ENCODE measurements at regions not wholly inside any gene's neighbourhood (a gene's known extent, or its start where the extent isn't known, plus 50 kb on each side); places are given as distances from the start of the nearest gene placed in this dataset.
"Not testable (repeated sequence)": the region's sequence is repeated elsewhere in the genome, so short reads cannot be mapped to it uniquely, and the experiment has no call there.

- DNase-seq: no peak
Measured at GRCh38 chr16:76988526-76988925, 202.5 kb upstream of the MON1B start.

- no peak for DNase-seq
Measured at GRCh38 chr16:77002644-77003043, 188.3 kb upstream of the MON1B start.

GRCh38 chr16:77009453-77009852, 181.5 kb upstream of the MON1B start:
- DNase-seq: no peak

DNA sequence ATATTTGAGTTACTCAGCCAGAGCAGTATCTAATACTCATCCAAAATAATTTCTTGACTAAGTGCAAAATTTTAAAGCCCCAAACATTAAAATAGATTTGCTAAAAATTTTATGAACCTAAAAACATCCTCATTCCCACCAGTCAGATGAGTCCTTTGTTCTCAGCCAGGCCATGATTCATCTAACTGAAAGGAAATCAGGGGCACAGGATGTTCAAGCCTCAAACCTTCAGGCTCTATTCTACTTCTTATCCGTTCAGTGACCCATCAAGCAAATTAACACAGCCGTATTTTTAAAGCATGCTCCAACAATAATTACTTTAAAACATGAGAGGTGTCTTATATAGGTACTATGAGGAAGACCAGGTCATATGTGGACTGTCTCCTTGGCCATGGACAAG, 176.5 kb upstream of the MON1B start:
- no peak for DNase-seq

GRCh38 chr16:77030600-77030999, 160.4 kb upstream of the MON1B start:
- DNase-seq: no peak

- no peak for DNase-seq
Measured at GRCh38 chr16:77033516-77033915, 157.5 kb upstream of the MON1B start.

DNA sequence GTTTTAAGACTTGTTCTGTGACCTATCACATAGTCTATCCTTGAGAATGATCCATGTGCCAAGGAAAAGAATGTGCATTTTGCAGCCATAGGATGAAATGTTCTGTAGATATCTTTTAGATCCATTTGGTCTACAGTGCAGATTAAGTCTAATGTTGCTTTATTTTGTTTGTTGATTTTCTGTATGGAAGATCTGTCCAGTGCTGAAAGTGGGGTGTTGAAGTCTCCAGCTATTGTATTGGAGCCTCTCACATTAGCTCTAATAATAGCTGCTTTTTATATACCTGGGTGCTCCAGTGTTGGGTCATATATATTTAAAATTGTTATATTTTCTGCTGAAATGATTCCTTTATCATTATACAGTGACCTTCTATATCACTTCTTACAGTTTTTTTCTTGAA, 155.6 kb upstream of the MON1B start:
- no peak for DNase-seq

DNA sequence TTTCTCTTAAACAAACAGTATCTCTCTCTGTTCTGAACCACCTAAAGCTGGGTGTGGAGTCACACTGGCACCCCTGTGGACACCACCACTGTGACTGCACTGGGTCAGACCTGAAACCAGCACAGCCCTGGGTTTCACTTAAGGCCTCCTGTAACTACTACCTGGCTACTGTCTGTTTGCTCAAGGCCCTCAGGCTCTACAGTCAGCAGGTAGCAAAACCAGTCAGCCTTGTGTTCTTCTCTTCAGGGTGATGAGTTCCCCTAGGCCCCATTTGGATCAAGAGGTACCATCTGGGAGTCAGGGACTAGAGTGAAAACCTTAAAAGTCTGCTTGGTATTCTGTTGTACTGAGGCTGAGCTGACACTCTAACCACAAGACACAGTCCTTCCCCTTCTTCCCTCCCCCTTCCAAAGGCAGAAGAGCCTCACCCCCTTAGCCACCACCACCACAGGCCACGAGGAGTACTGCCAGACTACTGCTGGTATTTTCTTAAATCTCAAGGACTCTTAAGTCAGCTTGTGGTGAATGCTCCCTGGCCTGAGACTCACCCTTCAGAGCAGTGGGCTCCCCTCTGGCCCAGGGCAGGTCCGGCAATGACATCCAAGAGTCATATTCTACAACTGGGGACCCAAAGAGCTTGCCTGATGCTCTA, 153.2 kb upstream of the MON1B start:
- no peak for DNase-seq

DNA sequence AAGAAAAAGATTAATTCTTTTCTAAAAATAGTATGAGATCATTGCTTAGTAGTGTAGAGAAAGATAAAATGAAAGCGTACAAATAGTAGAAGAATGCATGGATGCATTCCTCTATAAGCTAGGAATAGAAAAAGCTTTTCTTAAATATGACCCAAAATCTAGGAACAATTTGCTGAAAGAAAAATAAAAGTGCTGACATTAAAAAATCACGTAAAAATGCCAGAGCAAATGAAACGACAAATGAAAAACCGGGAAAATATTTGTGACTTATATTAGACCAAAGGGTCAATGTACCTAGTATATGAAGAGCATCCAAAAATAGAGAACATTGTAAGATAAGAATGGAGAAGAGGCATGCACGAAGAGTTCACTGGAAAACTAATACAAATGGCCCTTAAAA, 149.5 kb upstream of the MON1B start:
- DNase-seq: no peak

- peak; percentile 12 for DNase-seq
Measured at GRCh38 chr16:77043076-77043475, 147.9 kb upstream of the MON1B start.

DNA sequence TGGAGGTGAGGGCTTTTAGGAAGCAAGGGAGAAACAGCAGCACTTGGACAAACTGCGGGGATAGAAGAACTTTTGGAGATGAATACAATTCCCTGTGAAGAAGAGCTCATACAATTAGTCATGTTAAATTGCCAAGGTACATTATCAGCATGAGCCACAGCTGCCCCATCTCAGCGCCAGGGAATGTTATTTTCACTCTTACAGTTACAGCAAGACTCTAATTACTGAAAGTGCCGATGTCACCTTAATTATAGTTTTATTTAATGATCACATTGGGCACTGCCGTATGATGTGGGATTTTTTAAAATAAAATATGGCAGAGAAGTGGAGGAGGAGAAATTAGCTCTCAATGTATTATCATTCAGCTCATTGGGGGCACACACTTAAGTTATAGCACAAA, 144.8 kb upstream of the MON1B start:
- no peak for DNase-seq

DNA sequence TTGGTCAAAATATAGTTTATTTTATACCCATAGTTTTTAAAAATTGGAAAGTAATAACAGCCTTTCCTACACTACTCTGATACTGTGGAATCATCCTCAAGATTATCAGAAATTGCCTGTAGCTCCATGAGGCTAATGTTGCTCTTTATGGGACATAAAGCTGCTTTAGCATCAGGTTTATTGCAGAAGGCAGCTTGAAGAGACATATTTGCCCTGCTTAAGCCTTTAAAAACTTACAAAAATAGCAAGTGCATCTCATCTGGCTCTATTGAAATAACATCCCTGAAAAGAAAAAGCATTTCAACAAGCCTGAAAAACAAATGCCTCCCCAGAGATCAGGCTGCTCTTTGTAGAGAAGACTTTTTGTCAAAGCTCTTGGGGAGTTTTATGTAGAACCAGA, 142.9 kb upstream of the MON1B start:
- no peak for DNase-seq

- DNase-seq: no peak
Measured at GRCh38 chr16:77049577-77049976, 141.4 kb upstream of the MON1B start.

DNA sequence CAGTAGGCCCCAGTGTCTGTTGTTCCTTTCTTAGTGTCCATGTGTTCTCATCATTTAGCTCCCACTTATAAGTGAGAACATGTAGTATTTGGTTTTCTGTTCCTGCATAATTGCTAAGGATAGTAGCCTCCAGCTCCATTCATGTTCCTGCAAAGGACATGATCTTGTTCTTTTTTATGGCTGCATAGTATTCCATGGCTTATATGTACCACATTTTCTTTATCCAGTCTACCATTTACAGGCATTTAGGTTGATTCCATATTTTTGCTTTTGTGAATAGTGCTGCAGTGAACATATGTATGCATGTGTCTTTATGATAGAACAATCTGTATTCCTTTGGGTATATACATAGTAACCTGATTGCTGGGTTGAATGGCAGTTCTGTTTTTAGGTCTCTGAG, 134.4 kb upstream of the MON1B start:
- DNase-seq: not testable (repeated sequence)

DNA sequence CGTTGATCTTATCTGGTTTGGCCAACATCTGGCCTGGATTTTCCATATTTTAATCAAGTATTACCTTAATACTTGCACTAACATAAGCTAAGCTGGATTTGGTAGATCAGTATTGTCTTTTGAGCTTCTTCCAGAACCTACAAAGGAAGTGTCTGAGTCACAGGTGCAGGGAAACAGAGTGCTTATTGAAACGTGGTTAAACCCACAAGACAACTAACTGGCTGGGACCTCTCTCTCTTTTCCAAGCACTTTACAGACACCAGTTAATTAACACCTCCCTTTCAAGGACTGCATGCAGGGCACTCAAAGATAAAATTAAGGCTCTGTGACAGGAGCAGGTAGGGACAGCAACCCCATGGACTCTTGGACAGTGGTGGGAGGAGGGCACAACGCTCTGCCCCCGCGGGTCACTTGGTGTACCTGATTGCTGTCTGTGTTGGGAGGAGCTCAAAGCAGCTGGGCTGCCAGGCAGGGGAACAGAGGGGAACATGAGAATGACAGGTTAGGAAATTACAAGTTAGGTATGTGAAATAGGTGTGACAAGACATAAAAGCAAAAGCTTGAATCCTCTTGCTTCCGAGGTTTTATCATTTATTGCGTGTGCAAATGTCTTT, 133.7 kb upstream of the MON1B start:
- DNase-seq: no peak

GRCh38 chr16:77059446-77059845, 131.5 kb upstream of the MON1B start:
- no peak for DNase-seq

GRCh38 chr16:77060614-77061013, 130.4 kb upstream of the MON1B start:
- no peak for DNase-seq

GRCh38 chr16:77062878-77063675, 127.9 kb upstream of the MON1B start:
- no peak for DNase-seq

GRCh38 chr16:77063676-77064016, 127.3 kb upstream of the MON1B start:
- no peak for DNase-seq

DNA sequence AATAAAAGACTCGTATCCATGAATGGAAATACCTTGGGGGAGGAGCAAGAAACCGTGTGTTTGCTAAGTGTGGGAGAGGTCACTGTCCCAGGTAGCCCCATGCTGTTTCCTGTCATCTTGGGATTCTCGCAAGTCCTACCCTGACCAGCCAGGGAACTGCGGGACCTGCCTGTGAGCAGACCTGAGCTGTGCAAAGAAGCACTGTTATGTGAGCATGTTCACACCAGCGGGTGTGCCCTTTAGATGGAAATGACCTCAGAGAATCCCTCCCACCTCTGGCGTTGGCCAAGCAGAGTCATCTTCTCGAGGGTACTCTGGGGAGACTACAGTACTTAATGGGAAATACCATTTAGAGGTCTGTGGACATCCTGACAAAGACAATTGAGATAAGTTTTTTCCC, 127.0 kb upstream of the MON1B start:
- DNase-seq: no peak

GRCh38 chr16:77066896-77067496, 124.0 kb upstream of the MON1B start:
- DNase-seq: no peak

DNA sequence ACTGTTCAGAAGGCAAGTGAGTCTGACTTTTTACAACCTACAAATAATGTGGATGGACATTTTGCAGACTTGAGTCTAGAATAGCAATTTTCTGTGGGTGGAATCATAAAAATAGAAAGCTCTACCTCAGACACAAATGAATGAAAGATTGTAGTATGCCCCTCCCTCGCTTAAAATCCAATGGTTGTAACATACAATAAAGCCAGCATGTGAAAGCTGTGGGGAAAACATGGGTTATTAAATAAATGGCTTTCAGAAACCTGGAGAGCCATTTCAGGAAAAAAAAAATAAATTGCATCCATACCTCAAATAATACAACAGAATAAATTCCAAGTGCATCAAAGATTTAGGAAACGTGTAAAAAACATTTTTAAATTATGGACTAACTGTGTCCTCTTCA, 123.1 kb upstream of the MON1B start:
- DNase-seq: no peak

DNA sequence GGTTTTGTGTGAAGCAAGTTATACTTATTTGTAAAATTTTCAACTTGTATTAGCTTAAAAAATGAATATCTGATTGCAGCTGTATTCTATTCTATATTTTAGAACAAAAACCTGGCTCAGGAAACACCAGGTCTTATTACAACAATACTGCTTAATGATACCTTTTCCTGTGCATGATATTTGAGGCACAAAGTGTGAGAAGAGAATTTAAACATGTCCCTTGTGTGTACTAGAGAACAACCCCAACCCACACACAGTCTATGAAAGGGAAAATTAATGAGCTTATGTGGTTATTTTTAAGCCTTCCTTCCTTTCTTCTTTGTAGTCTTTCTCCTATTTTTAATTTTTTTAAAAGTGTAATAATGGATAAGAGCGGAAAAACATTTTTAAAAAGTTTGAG, 122.6 kb upstream of the MON1B start:
- no peak for DNase-seq

- no peak for DNase-seq
Measured at GRCh38 chr16:77069929-77070328, 121.1 kb upstream of the MON1B start.
